ENCODE measurements at regions not wholly inside any gene's neighbourhood (a gene's known extent, or its start where the extent isn't known, plus 50 kb on each side); places are given as distances from the start of the nearest gene placed in this dataset.

GRCh38 chr2:184394642-184395041 lies 203.7 kb upstream of the ZNF804A start:
- no peak for TF ChIP-seq TCF12 (IDR thresholded peaks at IDR 0.05; ENCODE audit: low read depth)
- no peak for TF ChIP-seq MAX (IDR thresholded peaks at IDR 0.05)
- no peak for TF ChIP-seq NFIC (IDR thresholded peaks at IDR 0.05)
